Endothelial cell of umbilical vein (primary cell): ENCODE measurements at regions not wholly inside any gene's neighbourhood (a gene's known extent, or its start where the extent isn't known, plus 50 kb on each side); places are given as distances from the start of the nearest gene placed in this dataset.

ENCODE experiments used
- EZH2 ChIP-seq: IDR thresholded peaks from 2 replicates; pipeline ENCODE4 v1.6.1; 2012; ENCODE audit warnings: borderline replicate concordance, low read depth, mild to moderate bottlenecking, moderate library complexity, low read length, inconsistent platforms; ENCODE audit not compliant: severe bottlenecking
- FOS ChIP-seq: IDR thresholded peaks from 2 replicates; pipeline ENCODE4 v1.6.1; 2011; ENCODE audit warnings: mild to moderate bottlenecking, low read length, moderate library complexity, borderline replicate concordance; ENCODE audit not compliant: insufficient read depth
- JUN ChIP-seq: IDR thresholded peaks from 2 replicates; pipeline ENCODE4 v1.6.1; 2011; ENCODE audit warnings: borderline replicate concordance, low read depth; ENCODE audit not compliant: insufficient read length, insufficient read depth
- MYC ChIP-seq: IDR thresholded peaks from one replicate; pipeline ENCODE4 v1.6.1; 2011; ENCODE audit warnings: mild to moderate bottlenecking, low read depth, low read length
- POLR2A ChIP-seq: IDR thresholded peaks from 2 replicates; pipeline ENCODE4 v1.6.1; 2012; ENCODE audit warnings: low read depth, mild to moderate bottlenecking, control low read depth, low read length
- POLR2AphosphoS5 ChIP-seq: IDR thresholded peaks from 2 replicates; pipeline ENCODE4 v1.6.1; 2012; ENCODE audit warnings: low read depth, mild to moderate bottlenecking, control low read depth, low read length, moderate library complexity; ENCODE audit not compliant: insufficient read depth
- TF ChIP-seq, protein P1 (sequence below), 2 donors: IDR thresholded peaks; 1 replicate in 1 of 2; 2 replicates in 1 of 2; pipeline ENCODE4 v1.5.1; 2011; ENCODE audit warnings: low read length in 2 of 2, mild to moderate bottlenecking in 2 of 2, moderate library complexity in 2 of 2, control low read depth in 1 of 2, inconsistent platforms in 1 of 2, low read depth in 1 of 2; ENCODE audit not compliant: insufficient read depth in 1 of 2; ENCODE audit errors: extremely low read depth in 1 of 2
- TF ChIP-seq, protein P2 (sequence below): IDR thresholded peaks from 2 replicates; pipeline ENCODE4 v1.6.1; 2011; ENCODE audit not compliant: insufficient read depth, insufficient read length

GRCh38 chr1:61572046-61572445, 152.9 kb downstream of the TM2D1 start:
- no peak for TF ChIP-seq EZH2
- TF ChIP-seq, protein P1, sequence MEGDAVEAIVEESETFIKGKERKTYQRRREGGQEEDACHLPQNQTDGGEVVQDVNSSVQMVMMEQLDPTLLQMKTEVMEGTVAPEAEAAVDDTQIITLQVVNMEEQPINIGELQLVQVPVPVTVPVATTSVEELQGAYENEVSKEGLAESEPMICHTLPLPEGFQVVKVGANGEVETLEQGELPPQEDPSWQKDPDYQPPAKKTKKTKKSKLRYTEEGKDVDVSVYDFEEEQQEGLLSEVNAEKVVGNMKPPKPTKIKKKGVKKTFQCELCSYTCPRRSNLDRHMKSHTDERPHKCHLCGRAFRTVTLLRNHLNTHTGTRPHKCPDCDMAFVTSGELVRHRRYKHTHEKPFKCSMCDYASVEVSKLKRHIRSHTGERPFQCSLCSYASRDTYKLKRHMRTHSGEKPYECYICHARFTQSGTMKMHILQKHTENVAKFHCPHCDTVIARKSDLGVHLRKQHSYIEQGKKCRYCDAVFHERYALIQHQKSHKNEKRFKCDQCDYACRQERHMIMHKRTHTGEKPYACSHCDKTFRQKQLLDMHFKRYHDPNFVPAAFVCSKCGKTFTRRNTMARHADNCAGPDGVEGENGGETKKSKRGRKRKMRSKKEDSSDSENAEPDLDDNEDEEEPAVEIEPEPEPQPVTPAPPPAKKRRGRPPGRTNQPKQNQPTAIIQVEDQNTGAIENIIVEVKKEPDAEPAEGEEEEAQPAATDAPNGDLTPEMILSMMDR (IDR thresholded peaks at IDR 0.05; ENCODE audit: extremely low read depth in 1 of 2, insufficient read depth in 1 of 2, low read depth in 1 of 2, low read length in 2 of 2): no peak
- TF ChIP-seq, protein P2, sequence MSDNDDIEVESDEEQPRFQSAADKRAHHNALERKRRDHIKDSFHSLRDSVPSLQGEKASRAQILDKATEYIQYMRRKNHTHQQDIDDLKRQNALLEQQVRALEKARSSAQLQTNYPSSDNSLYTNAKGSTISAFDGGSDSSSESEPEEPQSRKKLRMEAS: no peak
- no peak for TF ChIP-seq POLR2A
- TF ChIP-seq POLR2AphosphoS5: no peak
- TF ChIP-seq MYC: no peak
- no peak for TF ChIP-seq JUN
- no peak for TF ChIP-seq FOS
